ENCODE measurements at regions not wholly inside any gene's neighbourhood (a gene's known extent, or its start where the extent isn't known, plus 50 kb on each side); places are given as distances from the start of the nearest gene placed in this dataset.
A peak's percentile ranks its signal among the peaks of the same experiment; 100 is the strongest.

DNA sequence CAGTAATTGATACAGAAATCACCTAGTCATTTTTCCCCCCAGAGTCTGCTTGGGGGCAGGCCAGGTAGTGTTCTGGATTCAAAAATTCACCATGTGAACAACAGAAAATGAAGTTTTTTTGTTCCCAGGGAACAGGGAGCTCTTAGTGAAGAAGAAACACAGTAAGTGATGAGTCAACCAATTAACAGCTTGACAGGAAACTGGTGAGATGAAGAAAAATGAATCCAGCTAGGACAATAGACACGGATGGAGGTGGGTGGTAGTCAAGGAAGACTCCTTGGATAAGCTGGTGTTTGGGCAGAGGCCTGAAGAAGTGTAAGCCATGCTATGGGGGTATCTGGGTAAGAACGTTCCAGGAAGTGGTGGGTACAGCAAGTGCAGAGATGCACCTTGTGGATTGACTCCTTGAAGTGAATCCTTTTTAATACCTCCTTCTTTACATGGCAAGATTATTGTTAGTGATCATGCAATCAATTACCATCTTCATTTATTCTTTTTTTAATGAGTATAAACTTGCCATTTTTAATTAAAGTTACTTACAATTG, 339.9 kb upstream of the RGMA start:
- DNase-seq (ENCODE audit: low spot score), result no peak

DNA sequence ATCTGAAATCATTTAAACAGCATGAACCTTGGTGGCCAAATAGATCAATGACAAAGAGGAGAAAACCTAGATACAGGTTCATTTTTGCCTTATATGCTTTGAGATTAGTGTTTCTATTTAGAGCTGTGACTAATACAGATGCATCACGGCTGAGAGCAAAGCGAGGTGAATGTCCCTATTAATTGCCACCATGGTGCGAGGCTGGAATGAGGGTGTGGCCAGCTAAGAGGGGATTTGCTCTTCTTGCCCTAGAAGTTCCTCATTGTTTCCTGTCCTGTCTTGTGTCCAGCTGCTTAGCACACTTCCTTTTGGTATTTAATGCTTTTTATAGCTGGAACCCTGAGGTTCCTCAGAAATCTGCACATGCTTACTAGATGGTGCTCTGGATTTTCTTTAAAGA, 339.1 kb upstream of the RGMA start:
- no peak for DNase-seq (ENCODE audit: low spot score)

DNA sequence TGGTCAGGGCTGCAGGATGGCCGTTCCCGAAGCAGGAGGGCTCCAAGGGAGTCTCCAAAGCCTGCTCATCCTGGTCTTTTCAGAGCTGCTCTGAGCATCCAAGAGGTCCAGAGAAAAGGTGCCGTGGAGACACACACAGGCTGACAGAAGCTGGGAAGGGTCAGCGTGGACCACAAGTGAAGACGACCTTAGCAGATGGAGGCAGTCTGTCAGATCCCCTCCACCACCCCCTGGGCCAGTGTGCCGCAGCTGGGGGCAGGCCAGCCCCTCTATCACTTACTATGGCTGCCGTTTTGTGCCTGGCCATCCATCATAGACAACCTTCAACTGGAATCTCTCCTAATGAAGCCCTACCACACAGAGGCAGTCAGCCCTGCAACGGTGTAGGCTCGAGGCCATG, 335.1 kb upstream of the RGMA start:
- DNase-seq (ENCODE audit: low spot score), result no peak

DNA sequence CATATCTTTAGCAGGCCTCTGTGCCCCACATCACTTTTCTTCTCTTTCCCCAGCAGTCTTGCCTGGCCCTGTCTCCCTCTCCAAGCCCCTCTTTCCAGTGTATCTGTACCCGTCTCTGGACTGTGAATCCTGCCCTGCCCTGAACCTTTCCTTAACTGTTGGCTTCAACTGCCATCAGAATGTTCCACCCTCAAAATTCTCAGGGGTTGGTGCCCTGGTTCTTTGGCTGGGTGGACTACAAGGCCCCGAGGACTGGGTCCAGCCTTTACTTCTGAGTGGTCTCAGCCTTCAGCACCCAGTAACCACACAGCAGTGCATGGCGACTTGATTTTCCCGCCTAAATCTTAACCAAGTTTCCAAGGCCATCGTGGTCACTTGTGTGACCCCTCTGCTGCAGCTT, 333.5 kb upstream of the RGMA start:
- no peak for DNase-seq (ENCODE audit: low spot score)

DNA sequence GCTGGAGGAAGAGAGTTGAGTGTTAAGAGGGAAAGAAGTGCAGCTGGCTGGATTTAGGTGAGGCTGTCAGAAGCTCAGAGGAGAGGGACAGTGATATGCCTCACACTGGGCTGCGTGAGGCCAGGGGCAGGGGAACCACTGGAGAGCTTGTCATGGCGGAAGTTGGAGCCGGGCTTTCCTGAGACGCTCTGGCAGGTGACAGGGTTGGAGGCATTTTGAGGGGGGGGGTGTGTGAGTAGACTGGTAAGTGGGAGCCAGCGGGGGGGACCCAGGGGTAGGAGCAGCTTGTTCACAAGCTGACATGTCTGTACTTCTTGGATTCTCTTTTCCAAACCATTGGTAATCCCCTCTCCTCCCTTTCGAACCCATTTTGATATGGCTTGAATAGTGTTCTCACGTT, 331.5 kb upstream of the RGMA start:
- no peak for DNase-seq (ENCODE audit: low spot score)

DNA sequence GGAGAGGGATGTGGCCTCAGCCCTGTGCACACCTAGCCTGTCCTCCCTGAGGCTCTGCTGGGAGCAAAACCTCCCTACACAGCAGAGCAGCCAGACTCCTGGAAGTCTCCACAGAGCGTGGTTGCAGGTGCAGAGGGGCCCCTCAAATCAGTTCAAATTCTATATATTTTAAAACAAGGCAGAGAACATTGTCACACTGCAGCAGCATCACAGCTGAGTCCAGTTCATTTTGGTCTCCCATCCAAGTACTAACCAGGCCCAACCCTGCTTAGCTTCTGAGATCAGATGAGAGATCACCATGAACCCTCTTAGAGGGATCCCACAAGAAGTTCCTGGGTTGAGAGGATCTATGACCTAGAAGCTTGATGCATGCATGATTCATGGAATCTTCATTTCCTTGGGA, 331.0 kb upstream of the RGMA start:
- no peak for DNase-seq (ENCODE audit: low spot score)

DNA sequence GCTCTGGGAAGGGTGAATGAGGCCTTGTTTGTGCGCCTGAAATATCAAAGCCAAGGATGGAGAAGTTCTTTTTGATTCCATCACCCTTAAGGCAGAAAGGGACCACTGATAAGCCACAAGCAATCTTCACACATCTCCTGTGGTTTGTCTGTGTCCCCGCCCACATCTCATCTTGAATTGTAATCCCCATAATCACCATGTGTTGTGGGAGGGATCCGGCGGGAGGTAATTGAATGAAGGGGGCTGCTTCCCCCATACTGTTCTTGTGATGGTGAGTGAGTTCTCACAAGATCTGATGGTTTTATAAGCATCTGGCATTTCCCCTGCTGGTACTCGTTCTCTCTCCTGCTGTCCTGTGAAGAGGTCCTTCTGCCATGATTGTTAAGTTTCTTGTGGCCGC, 329.6 kb upstream of the RGMA start:
- DNase-seq (ENCODE audit: low spot score), result no peak

DNA sequence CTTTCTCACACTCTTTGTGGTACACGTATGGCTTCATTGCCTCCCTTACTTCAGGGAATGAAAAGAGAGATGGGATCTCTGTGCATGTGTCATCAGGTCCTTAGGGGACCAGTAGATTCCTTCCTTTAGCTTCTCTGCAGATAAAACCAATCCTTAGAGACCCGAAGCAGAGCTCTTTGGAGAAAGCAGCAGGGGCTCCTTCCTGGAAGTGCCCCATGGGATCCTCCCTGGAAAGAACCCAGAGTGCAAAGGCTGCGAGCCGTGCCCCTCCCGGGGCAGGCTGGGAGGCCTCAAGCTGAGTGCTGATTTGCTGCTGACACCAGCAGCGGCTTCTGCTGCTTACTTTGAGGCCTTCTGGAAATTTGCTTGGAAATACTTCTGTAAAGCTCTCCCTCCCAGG, 328.6 kb upstream of the RGMA start:
- no peak for DNase-seq (ENCODE audit: low spot score)

DNA sequence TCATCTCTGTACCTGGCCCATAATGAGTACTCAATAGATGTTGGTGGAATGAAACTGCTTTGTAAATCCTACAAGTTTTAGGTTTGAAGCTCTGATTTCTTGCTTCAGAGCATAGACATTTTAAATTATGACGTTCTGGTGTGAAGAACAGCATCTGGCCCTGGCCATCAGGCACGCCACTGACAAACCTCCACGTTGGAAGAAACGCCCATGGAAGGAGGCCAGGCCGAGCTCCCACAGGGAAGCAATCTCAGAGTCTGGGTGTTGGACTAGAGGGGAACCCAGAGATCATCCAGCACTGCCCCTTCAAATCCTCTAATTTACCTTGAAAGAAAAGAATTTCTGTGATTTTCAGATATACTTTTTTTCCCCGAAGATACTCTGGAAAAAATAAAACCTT, 328.1 kb upstream of the RGMA start:
- DNase-seq (ENCODE audit: low spot score), result no peak

DNA sequence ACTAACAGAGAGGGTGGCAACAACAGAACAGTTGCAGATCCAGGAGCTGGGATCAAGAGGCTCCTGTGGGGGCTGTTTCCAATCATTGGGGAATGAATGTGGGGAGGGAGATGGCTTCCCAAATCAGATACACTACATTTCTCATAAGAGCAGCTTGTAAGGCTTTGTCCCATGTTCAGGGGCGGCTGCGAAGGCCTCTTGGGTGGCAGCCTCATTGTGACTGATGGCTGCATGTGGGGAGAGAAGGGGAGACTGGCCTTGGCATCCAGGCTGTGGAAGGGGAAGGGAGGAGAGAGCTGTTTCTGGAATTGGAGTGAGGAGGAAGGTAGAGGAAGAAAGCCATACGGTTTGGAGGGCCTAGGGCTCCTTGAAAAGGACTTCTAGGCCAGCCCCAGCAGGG, 326.6 kb upstream of the RGMA start:
- DNase-seq (ENCODE audit: low spot score), result no peak

DNA sequence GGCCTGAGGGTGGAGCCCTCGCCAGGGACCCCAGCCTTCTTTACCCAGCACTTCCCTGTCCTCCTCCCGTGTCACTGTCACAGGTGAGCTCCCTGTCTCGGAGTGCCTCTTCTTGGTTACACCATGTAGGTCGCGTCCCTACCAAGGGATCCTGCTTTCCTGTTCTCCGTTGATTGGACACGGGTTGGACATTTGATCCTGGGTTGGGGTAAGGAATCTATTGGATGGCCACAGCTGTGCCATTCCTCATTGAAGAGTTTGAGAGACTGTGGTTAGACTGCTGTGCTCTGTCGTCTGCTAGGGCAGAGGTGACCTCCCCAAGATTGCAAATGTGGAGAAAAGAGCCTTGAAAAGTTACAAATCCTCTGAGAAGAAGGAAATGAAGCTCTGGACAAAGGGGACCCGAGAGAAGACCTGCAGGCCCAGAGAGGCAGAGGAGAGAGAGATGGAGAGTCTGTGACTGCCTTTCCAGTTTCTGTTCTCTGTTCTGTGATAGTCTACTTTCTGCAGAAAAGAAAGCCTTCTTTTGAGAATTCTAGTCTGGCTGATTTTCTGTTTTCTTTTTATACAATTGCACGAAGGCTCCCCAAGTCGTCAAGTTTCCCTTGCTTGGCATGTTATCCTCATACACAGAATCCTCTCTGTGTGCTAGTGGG, 325.7 kb upstream of the RGMA start:
- DNase-seq (ENCODE audit: low spot score), result no peak

DNA sequence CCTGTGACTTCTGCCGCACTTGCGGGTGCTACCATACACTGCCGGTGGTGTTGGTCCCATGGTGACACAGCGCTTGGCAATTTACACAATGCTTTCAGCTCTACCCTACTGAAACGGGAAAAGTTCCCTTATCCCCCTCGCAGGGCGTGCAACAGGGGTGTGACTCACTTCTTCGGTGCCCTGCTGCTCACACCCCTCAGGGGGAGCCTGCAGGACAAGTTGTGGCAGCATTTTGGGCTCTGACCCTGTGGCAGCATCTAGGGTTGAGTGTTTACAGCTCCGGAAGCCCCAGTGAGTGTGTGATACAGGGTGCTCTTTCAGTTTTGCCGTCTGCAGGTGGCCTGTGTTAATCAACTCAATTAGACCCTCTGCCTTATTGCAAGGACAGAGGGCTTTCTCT, 324.7 kb upstream of the RGMA start:
- no peak for DNase-seq (ENCODE audit: low spot score)

DNA sequence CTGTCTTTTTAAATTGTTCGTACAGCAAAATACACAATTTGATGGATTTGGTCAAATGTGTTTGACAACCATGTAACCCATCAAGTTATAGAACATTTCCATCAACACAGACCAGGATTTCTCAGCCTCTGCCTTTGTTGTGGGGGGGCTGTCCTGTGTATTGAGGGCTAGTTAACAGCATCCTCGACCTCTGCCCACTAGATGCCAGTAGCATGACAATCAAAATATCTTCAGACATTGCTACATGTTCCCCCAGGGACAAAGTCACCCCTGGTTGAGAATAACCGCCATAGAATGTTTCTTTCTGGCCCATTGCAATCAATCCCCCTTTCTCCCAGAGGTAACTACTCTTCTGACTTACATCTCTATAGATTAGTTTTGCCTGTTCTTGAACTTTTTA, 310.1 kb upstream of the RGMA start:
- DNase-seq (ENCODE audit: low spot score), result no peak

DNA sequence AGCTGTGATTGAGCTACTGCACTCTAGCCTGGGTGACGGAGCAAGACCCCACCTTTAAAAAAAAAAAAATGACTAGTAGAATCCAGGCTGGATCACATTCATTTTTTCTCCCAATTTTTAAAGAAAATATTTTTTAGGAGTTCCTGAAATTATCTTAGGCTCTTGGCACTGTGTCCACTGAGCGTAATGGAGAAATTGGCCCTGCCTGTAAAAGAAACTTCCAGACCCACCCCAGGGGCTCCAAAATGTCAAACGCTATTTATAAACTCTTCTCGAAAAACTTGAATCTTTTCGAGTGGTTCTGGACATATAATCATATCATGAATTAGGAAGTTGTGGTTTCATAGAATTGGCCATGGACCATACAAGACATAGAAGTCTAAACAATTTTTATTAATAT, 300.2 kb upstream of the RGMA start:
- DNase-seq (ENCODE audit: low spot score), result no peak

DNA sequence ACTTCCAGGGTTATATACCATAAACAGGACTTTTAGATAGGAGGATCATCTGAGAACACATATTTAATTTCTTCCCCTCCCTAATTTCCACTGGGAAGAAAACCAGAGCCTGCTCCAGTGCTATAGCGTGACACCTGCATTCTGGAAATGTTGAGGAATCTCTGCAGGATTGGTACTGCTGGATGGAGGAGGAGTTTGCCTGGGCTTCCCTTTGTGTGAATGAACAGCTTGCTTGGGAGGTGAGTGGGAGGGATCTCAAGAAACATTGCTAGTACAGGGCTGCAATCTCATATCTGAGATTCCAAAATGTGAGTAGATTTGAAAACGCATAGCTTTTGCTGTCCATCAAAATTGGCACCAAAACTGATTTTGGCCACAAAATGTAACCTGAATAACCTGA, 295.9 kb upstream of the RGMA start:
- peak; percentile 20 for DNase-seq (ENCODE audit: low spot score)

DNA sequence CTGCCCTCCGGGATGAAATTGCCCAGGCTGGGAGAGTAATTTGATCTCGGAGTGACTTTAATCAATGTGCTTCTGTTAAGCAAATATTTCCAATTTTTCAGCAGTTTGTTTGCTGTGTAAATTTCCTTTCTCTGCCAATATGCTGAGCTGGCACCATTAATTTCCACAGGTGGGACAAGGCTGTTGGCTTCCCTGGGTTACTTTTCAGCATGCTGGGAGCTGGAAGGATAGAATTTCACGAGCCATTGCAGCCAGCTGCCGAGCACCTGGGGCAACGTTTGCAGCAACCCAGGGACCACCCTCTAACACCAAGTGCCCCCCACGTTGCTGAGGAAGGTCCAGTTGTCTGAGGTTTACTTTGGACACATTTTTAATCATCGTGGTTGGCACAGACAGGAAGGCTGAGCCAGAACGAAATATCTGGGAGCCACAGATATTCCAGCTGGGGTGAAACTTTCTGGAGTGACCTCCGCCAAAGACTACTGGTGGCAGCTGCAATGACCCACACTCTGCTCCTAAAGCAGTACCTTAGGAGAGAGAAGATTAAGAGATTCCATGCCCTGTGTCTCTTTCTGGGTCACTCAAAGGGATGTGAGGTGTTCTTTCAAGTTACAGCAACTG, 293.3 kb upstream of the RGMA start:
- DNase-seq (ENCODE audit: low spot score), result no peak

DNA sequence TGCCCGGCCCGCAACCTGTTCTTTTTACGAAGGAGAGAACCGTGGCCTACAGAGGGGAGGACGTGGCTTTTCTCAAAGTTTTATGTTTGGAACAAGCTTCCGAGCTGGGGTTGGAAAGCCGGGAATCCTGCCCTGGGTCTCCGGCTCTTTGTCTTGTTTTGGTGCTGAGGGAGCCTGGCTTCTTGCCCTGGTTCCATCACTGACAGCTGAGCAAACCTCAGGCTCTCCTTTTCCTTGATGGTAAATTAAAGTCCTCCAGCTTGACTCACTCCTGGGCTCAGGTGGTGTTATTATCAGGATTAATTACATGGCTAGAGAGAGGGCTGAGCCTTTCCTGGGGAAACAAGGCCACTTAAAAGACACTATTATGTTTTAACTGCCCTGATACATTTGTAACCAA, 289.5 kb upstream of the RGMA start:
- no peak for DNase-seq (ENCODE audit: low spot score)

DNA sequence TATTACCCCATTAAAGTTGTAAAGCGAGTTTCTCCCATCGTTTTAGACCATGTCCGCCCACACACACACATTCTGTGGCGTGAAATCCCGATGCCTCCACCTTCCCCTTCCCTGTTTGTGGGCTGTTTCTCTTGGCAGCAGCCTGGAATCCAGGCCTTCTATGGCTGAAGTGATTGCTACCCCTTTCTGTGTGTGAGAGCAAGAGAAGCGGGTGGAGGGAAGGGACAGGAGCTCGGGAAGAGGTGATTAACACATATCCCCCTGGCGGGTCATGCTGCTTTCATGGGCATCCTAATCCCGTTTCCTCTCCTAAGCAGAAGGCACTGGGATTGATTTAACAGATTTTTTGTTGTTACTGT, 283.8 kb upstream of the RGMA start:
- no peak for DNase-seq (ENCODE audit: low spot score)

DNA sequence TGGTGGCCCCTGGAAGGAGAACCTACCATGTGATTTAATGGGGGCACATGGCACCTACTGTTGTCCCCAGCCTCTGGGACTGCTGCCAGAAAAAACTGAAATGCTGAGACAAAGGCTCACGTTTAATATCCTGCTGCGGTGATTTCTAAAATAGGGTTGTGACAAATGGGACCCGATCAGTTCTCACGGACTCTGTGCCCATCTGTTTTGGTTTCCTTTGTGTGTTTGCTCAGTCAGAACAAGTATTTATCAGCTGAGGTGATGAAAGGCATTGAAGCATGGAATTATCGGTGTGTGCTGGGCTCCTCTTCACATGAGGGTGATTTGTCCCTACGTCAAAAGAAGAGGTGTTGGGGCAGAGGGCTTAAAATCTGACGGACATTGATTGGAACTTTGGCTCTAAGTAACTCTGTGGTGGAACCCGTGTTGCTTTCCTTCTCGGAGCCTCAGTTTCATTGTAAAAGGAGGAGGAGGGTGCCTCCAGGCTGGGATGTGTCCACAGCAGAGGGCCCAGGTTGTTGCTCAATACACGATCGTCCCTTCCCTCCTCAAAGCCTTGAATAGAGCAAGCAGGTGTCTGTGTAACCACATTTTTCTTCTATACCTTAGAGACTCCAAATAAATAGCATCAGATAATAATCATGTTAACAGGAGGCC, 283.3 kb upstream of the RGMA start:
- no peak for DNase-seq (ENCODE audit: low spot score)

DNA sequence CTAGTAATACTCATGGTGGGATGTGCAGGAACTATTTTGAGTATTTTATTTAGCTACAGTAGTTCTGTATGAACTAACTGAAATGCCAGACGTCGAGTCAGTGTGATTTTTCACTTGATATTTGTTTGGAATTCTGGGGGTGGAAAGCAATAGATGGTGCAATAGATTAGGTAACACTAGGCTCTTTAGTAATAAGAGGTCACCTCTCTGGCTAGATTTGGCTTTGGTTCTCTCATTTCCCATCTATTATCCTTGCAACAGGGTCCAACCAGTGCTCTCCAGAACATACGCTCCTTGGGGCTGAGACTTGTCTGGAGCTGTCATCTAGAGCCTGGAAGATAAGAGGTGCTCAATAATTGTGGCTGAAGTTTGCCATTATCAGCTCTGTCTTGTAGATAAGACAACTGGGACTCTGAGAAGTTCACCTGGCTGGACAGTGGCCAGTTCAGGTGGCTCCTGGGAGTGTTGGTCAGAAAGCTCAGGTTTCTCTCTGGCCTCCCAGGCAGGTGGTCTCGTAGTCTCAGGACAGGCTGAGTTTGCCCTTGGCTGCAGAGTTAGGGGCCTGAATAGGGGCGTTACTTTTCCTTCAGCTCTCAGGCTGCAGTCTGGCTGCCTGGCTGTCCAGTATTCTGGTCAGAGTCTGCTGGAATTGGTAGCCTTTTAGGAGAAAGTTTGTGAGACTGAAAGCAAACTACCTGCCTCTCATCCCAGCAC, 277.5 kb upstream of the RGMA start:
- peak; percentile 14 for DNase-seq (ENCODE audit: low spot score)

DNA sequence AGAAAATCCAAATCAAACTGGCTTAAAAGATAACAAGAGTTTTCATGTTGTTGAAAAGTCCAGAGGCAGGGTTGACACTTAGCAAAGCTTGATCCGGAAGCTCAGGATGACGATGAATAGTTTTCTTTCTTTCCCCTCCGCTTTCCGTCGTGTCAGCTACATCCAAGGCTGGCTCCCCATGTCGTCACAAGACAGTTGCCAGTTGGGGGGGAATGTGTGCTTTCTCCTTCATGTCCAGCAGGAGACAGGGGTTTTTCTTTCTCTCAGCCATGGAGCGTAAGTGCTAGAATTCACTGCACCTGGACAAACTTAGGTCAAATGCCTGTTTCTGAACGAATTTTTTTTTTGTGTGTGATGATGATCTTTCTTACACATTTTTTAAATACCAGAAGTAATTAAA, 273.8 kb upstream of the RGMA start:
- peak; percentile 36 for DNase-seq (ENCODE audit: low spot score)

DNA sequence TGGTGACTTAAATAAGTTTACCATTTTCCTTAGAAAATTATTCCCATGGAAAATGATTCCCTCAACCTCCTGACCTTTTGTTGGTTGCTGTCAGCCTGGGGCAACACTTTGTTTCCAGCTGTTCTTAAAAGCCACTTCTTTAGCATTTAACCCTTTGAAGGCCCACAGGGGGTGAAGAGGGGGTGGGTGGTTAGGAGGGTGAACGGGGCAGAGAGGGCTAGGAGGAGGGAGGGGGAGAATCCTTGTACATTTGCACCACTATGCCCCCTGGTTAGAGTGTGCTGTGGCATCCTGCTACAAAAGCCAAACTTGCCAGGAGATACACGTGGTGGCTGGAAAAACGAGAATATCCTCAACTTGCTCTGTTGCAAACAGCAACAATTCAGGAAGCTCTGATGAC, 273.2 kb upstream of the RGMA start:
- DNase-seq (ENCODE audit: low spot score), result peak; percentile 62

DNA sequence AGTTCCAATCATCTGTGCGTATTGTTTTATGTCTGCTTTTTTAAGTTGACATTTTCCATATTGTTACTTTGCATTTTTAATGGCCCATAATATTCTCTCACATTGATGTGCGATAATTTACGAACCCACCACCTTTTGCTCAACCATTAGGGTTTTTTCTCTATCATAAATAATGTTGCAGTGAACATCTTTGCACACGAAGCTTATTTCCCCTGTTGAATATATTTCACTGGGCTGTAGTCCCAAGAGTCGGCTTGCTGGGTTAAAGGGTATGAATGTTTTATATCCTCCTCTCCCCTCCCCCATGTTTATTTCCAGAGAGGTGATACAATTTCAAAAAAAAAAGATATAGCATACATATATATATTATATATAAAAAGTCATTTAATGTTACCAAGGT, 272.7 kb upstream of the RGMA start:
- DNase-seq (ENCODE audit: low spot score), result no peak
